H9 (cell line): ENCODE measurements at regions not wholly inside any gene's neighbourhood (a gene's known extent, or its start where the extent isn't known, plus 50 kb on each side); places are given as distances from the start of the nearest gene placed in this dataset.
"Not testable (repeated sequence)": the region's sequence is repeated elsewhere in the genome, so short reads cannot be mapped to it uniquely, and the experiment has no call there.

Experiments
- DNase-seq: peaks from one replicate; pipeline ENCODE4 v3.0.0-alpha.2; 2017
- H2AFZ ChIP-seq: one replicate; pipeline ENCODE4 v1.6.1; 2013; ENCODE audit warnings: mild to moderate bottlenecking, low read length, control low read depth, moderate library complexity
- H2AK5ac ChIP-seq: 2 replicates; pipeline ENCODE4 v1.6.1; 2013; ENCODE audit warnings: low read length, control low read depth, mixed read lengths; ENCODE audit not compliant: insufficient read length
- H2BK120ac ChIP-seq: one replicate; pipeline ENCODE4 v1.6.1; 2013; ENCODE audit warnings: low read depth, mild to moderate bottlenecking, low read length, control low read depth, inconsistent platforms; ENCODE audit not compliant: poor library complexity, severe bottlenecking
- H2BK12ac ChIP-seq: 2 replicates; pipeline ENCODE4 v1.6.1; 2013; ENCODE audit warnings: low read length, control low read depth, mixed read lengths, low read depth; ENCODE audit not compliant: insufficient read length
- H2BK15ac ChIP-seq: 2 replicates; pipeline ENCODE4 v1.6.1; 2013; ENCODE audit warnings: low read depth, low read length, control low read depth
- H2BK20ac ChIP-seq: one replicate; pipeline ENCODE4 v1.6.1; 2013; ENCODE audit warnings: low read depth, mild to moderate bottlenecking, low read length, control low read depth, inconsistent platforms; ENCODE audit not compliant: poor library complexity, severe bottlenecking
- H2BK5ac ChIP-seq: 2 replicates; pipeline ENCODE4 v1.6.1; 2013; ENCODE audit warnings: low read length, control low read depth, mixed read lengths; ENCODE audit not compliant: insufficient read length
- H3K14ac ChIP-seq: 2 replicates; pipeline ENCODE4 v1.6.1; 2013; ENCODE audit warnings: low read length, control low read depth; ENCODE audit not compliant: insufficient read depth
- H3K18ac ChIP-seq: 2 replicates; pipeline ENCODE4 v1.6.1; 2013; ENCODE audit warnings: low read depth, mild to moderate bottlenecking, mixed read lengths, low read length, control low read depth; ENCODE audit not compliant: insufficient read length
- H3K23ac ChIP-seq: 2 replicates; pipeline ENCODE4 v1.6.1; 2013; ENCODE audit warnings: low read length, control low read depth, mixed read lengths, low read depth; ENCODE audit not compliant: insufficient read length
- H3K23me2 ChIP-seq: 2 replicates; pipeline ENCODE4 v1.6.1; 2013; ENCODE audit warnings: low read depth, mild to moderate bottlenecking, mixed read lengths, low read length, control low read depth; ENCODE audit not compliant: insufficient read length, poor library complexity, severe bottlenecking
- H3K27ac ChIP-seq: 2 replicates; pipeline ENCODE4 v1.5.1; 2013; ENCODE audit warnings: low read length, control low read depth, mixed read lengths, low read depth; ENCODE audit not compliant: insufficient read length
- H3K27me3 ChIP-seq: 2 replicates; pipeline ENCODE4 v1.6.1; 2013; ENCODE audit warnings: low read length, control low read depth, inconsistent platforms; ENCODE audit not compliant: insufficient read depth
- H3K4ac ChIP-seq: 2 replicates; pipeline ENCODE4 v1.6.1; 2013; ENCODE audit warnings: low read depth, mild to moderate bottlenecking, control low read depth, inconsistent platforms, low read length, moderate library complexity
- H3K4me1 ChIP-seq: 2 replicates; pipeline ENCODE4 v1.6.1; 2013; ENCODE audit warnings: low read length, control low read depth, inconsistent platforms; ENCODE audit not compliant: insufficient read depth
- H3K4me2 ChIP-seq: 2 replicates; pipeline ENCODE4 v1.6.1; 2013; ENCODE audit warnings: low read length, control low read depth, mixed read lengths; ENCODE audit not compliant: insufficient read length, insufficient read depth
- H3K56ac ChIP-seq: 2 replicates; pipeline ENCODE4 v1.6.1; 2013; ENCODE audit warnings: low read depth, mild to moderate bottlenecking, mixed read lengths, low read length, control low read depth; ENCODE audit not compliant: insufficient read length
- H3K79me1 ChIP-seq: 2 replicates; pipeline ENCODE4 v1.6.1; 2013; ENCODE audit warnings: low read depth, mild to moderate bottlenecking, moderate library complexity, low read length, control low read depth, inconsistent platforms; ENCODE audit not compliant: insufficient read depth, poor library complexity, severe bottlenecking
- H3K79me2 ChIP-seq: 2 replicates; pipeline ENCODE4 v1.6.1; 2013; ENCODE audit warnings: low read length, control low read depth, inconsistent platforms; ENCODE audit not compliant: insufficient read depth
- H3K9ac ChIP-seq: 2 replicates; pipeline ENCODE4 v1.6.1; 2013; ENCODE audit warnings: low read length, control low read depth, mixed read lengths; ENCODE audit not compliant: insufficient read length; ENCODE audit errors: extremely low read depth
- H3K9me3 ChIP-seq: one replicate; pipeline ENCODE4 v1.6.1; 2013; ENCODE audit warnings: low read depth, low read length, inconsistent platforms; ENCODE audit not compliant: control insufficient read depth
- H3T11ph ChIP-seq: one replicate; pipeline ENCODE4 v1.6.1; 2013; ENCODE audit warnings: mild to moderate bottlenecking, low read length, control low read depth, inconsistent platforms
- H4K20me1 ChIP-seq: one replicate; pipeline ENCODE4 v1.6.1; 2013; ENCODE audit not compliant: control insufficient read depth, insufficient read length, insufficient read depth
- H4K5ac ChIP-seq: 2 replicates; pipeline ENCODE4 v1.6.1; 2013; ENCODE audit warnings: low read depth, mild to moderate bottlenecking, mixed read lengths, low read length, control low read depth; ENCODE audit not compliant: insufficient read length
- H4K8ac ChIP-seq: replicated peaks from 2 replicates; pipeline ENCODE4 v1.6.1; 2013; ENCODE audit warnings: low read length, control low read depth, mixed read lengths, low read depth; ENCODE audit not compliant: insufficient read length
- H4K91ac ChIP-seq: 2 replicates; pipeline ENCODE4 v1.6.1; 2013; ENCODE audit warnings: low read depth, mild to moderate bottlenecking, moderate library complexity, mixed read lengths, low read length, control low read depth; ENCODE audit not compliant: insufficient read length
- H3K27ac Mint-ChIP-seq, 3 experiments: 2 replicates in 2 of 3; 3 replicates in 1 of 3; pipeline ENCODE4 v1.8.0; 2020 to 2021; ENCODE audit warnings: mixed read lengths in 3 of 3, mild to moderate bottlenecking in 1 of 3, moderate library complexity in 1 of 3
- H3K27me3 Mint-ChIP-seq: 2 replicates; pipeline ENCODE4 v1.8.0; 2021; ENCODE audit warnings: low read depth, mild to moderate bottlenecking, moderate library complexity, mixed read lengths
- H3K36me3 Mint-ChIP-seq, 3 experiments: 2 replicates in 2 of 3; 3 replicates in 1 of 3; pipeline ENCODE4 v1.8.0; 2020 to 2021; ENCODE audit warnings: low read depth in 3 of 3, mixed read lengths in 3 of 3; ENCODE audit not compliant: insufficient read depth in 1 of 3
- H3K4me1 Mint-ChIP-seq, 2 experiments: 2 replicates each; pipeline ENCODE4 v1.8.0; 2020; ENCODE audit warnings: mixed read lengths in 2 of 2
- H3K4me3 Mint-ChIP-seq, 2 experiments: 2 replicates in 1 of 2; 3 replicates in 1 of 2; pipeline ENCODE4 v1.8.0; 2020 to 2021; ENCODE audit warnings: mild to moderate bottlenecking in 2 of 2, mixed read lengths in 2 of 2, moderate library complexity in 1 of 2
- H3K9me3 Mint-ChIP-seq, 2 experiments: 2 replicates in 1 of 2; 3 replicates in 1 of 2; pipeline ENCODE4 v1.8.0; 2020; ENCODE audit warnings: mild to moderate bottlenecking in 2 of 2, mixed read lengths in 2 of 2, moderate library complexity in 1 of 2
- WGBS: extraction: QIAGEN DNeasy Blood & Tissue Kit; methylation state at CpG from one replicate; pipeline ENCODE4 v1.1.7; 2013; ENCODE audit warnings: missing lambda C conversion rate, low lambda C conversion rate, mixed read lengths; ENCODE audit not compliant: insufficient read length; ENCODE audit errors: extremely low coverage; 5-methylcytosine and 5-hydroxymethylcytosine counted together

GRCh38 chr2:89894988-89895387 is 1203.5 kb downstream of the RPIA start:
- not testable (repeated sequence) for DNase-seq, H2AFZ ChIP-seq, H3K14ac ChIP-seq, H4K5ac ChIP-seq, H3K56ac ChIP-seq, H3K23me2 ChIP-seq, H2BK15ac ChIP-seq, H4K91ac ChIP-seq, H3K9me3 Mint-ChIP-seq, H3K79me1 ChIP-seq, H3K36me3 Mint-ChIP-seq, H3K4me1 ChIP-seq, H2BK120ac ChIP-seq, H3K27ac Mint-ChIP-seq, H3K27me3 ChIP-seq, H2BK12ac ChIP-seq, H3K27ac ChIP-seq, H3K9me3 ChIP-seq, H3K79me2 ChIP-seq, H3K4me2 ChIP-seq, H2BK20ac ChIP-seq, H3K18ac ChIP-seq, H4K8ac ChIP-seq, H3K27me3 Mint-ChIP-seq, H2AK5ac ChIP-seq, H3T11ph ChIP-seq, H3K4me3 Mint-ChIP-seq, H3K9ac ChIP-seq, H3K4ac ChIP-seq, H3K4me1 Mint-ChIP-seq, H2BK5ac ChIP-seq, H4K20me1 ChIP-seq, H3K23ac ChIP-seq
- no CpG with 5 or more reads among the region's 4 CpGs for WGBS

- H3K4me1 ChIP-seq, H2AK5ac ChIP-seq, H2BK120ac ChIP-seq, H3K23me2 ChIP-seq, H2BK12ac ChIP-seq, H3K4me1 Mint-ChIP-seq, H3K14ac ChIP-seq, H3K4ac ChIP-seq, H2BK15ac ChIP-seq, H2BK5ac ChIP-seq, H3K9me3 ChIP-seq, H4K20me1 ChIP-seq, H3K27ac Mint-ChIP-seq, H2BK20ac ChIP-seq, H4K91ac ChIP-seq, H2AFZ ChIP-seq, H4K8ac ChIP-seq, H3K9me3 Mint-ChIP-seq, H3K9ac ChIP-seq, H3K23ac ChIP-seq, DNase-seq, H3K27me3 ChIP-seq, H3K27me3 Mint-ChIP-seq, H3T11ph ChIP-seq, H4K5ac ChIP-seq, H3K4me3 Mint-ChIP-seq, H3K27ac ChIP-seq, H3K79me1 ChIP-seq, H3K4me2 ChIP-seq, H3K79me2 ChIP-seq, H3K36me3 Mint-ChIP-seq, H3K56ac ChIP-seq, H3K18ac ChIP-seq: not testable (repeated sequence)
- no CpG with 5 or more reads among the region's 6 CpGs for WGBS
Measured at GRCh38 chr2:89895629-89896028, 1204.2 kb downstream of the RPIA start.
